MM.1S (cell line): ENCODE measurements at regions not wholly inside any gene's neighbourhood (a gene's known extent, or its start where the extent isn't known, plus 50 kb on each side); places are given as distances from the start of the nearest gene placed in this dataset.

Source experiments
- EZH2 ChIP-seq: fragments of 300-600 bp; sonication (generic); optimal IDR thresholded peaks from 2 replicates; pipeline ENCODE3; 2017; ENCODE audit warnings: low read depth, mild to moderate bottlenecking, antibody characterized with exemption, low read length, mixed read lengths
- EZH2phosphoT487 ChIP-seq: fragments of 300-600 bp; sonication (generic); IDR thresholded peaks from 2 replicates; pipeline ENCODE4 v1.6.1; 2018; ENCODE audit warnings: antibody characterized with exemption, low read length
- TF ChIP-seq, protein P1 (sequence below): fragments of 300-600 bp; sonication (generic); IDR thresholded peaks from 2 replicates; pipeline ENCODE4 v1.5.1; 2016; ENCODE audit warnings: antibody characterized with exemption, low read length, mixed read lengths

- TF ChIP-seq, protein P1, sequence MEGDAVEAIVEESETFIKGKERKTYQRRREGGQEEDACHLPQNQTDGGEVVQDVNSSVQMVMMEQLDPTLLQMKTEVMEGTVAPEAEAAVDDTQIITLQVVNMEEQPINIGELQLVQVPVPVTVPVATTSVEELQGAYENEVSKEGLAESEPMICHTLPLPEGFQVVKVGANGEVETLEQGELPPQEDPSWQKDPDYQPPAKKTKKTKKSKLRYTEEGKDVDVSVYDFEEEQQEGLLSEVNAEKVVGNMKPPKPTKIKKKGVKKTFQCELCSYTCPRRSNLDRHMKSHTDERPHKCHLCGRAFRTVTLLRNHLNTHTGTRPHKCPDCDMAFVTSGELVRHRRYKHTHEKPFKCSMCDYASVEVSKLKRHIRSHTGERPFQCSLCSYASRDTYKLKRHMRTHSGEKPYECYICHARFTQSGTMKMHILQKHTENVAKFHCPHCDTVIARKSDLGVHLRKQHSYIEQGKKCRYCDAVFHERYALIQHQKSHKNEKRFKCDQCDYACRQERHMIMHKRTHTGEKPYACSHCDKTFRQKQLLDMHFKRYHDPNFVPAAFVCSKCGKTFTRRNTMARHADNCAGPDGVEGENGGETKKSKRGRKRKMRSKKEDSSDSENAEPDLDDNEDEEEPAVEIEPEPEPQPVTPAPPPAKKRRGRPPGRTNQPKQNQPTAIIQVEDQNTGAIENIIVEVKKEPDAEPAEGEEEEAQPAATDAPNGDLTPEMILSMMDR: no peak
- TF ChIP-seq EZH2: no peak
- no peak for TF ChIP-seq EZH2phosphoT487
Observed at GRCh38 chrX:38857736-38858523, 56.7 kb downstream of the MID1IP1 start.
